ENCODE measurements at regions not wholly inside any gene's neighbourhood (a gene's known extent, or its start where the extent isn't known, plus 50 kb on each side); places are given as distances from the start of the nearest gene placed in this dataset.
A peak's percentile ranks its signal among the peaks of the same experiment; 100 is the strongest.

- Histone ChIP-seq H3K4me3 (no peak overlapping the region), H3K9me3 (no peaks in the 10 kb centered on the region), H3K36me3 (no peaks in the 10 kb centered on the region), H3K27ac (no peak overlapping the region), H3K4me1 (no peaks in the 10 kb centered on the region), H3K27me3 (no peaks in the 10 kb centered on the region)
- TF ChIP-seq, protein P1, sequence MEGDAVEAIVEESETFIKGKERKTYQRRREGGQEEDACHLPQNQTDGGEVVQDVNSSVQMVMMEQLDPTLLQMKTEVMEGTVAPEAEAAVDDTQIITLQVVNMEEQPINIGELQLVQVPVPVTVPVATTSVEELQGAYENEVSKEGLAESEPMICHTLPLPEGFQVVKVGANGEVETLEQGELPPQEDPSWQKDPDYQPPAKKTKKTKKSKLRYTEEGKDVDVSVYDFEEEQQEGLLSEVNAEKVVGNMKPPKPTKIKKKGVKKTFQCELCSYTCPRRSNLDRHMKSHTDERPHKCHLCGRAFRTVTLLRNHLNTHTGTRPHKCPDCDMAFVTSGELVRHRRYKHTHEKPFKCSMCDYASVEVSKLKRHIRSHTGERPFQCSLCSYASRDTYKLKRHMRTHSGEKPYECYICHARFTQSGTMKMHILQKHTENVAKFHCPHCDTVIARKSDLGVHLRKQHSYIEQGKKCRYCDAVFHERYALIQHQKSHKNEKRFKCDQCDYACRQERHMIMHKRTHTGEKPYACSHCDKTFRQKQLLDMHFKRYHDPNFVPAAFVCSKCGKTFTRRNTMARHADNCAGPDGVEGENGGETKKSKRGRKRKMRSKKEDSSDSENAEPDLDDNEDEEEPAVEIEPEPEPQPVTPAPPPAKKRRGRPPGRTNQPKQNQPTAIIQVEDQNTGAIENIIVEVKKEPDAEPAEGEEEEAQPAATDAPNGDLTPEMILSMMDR (IDR thresholded peaks at IDR 0.05), result no peak
- DNase-seq, result no peak
- intact Hi-C loops (cut with DNase I), result no loop called here
- no peak for ATAC-seq
These were observed 1261.2 kb upstream of the B3GALT2 start for GRCh38 chr1:194447636-194448035.

DNA sequence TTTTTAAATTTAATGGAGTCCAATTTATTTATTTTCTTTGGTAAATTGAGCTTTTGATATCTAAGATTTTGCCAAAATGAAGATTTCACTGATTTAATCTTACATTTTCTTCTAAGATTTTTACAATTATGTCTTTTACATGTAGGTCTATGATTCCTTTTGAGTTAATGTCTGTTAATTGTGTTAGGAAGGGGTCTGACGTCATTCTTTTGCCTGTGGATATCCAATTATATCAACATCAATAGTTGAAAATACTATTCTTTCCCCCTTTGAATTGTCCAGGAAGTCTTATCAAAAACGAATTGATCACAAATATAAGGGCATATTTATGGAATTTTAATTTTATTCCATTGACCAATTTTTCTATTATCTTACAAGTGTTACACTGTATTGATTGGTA, 1258.8 kb upstream of the B3GALT2 start:
- TF ChIP-seq, protein P1 (IDR thresholded peaks at IDR 0.05), result no peak
- intact Hi-C loops (cut with DNase I), result no loop called here

GRCh38 chr1:194442901-194443575, 1256.6 kb upstream of the B3GALT2 start:
- Histone ChIP-seq H3K27ac (no peak overlapping the region), H3K4me3 (no peak overlapping the region), H3K9me3 (no peaks in the 10 kb centered on the region), H3K4me1 (no peaks in the 10 kb centered on the region), H3K27me3 (no peaks in the 10 kb centered on the region), H3K36me3 (no peaks in the 10 kb centered on the region)
- TF ChIP-seq, protein P1 (IDR thresholded peaks at IDR 0.05), result no peak
- DNase-seq (no peak), ATAC-seq (no peak)
- intact Hi-C loops (cut with DNase I), result no loop called here

More for the DNA sequence above, 1258.8 kb upstream of the B3GALT2 start:
- Histone ChIP-seq H3K27ac (no peak overlapping the region), H3K27me3 (no peaks in the 10 kb centered on the region), H3K4me3 (no peak overlapping the region), H3K4me1 (no peaks in the 10 kb centered on the region), H3K36me3 (no peaks in the 10 kb centered on the region), H3K9me3 (no peaks in the 10 kb centered on the region)
- DNase-seq (no peak), ATAC-seq (no peak)

- TF ChIP-seq, protein P1 (IDR thresholded peaks at IDR 0.05), result no peak
- Histone ChIP-seq H3K27ac (no peak overlapping the region), H3K36me3 (no peaks in the 10 kb centered on the region), H3K9me3 (peaks cover 0 to 4% of the 10 kb centered on the region in 2 donors), H3K4me3 (no peak overlapping the region), H3K27me3 (no peaks in the 10 kb centered on the region), H3K4me1 (no peaks in the 10 kb centered on the region)
- no peak for ATAC-seq
- intact Hi-C loops (cut with DNase I), result no loop called here
- no peak for DNase-seq
These were observed 1250.7 kb upstream of the B3GALT2 start for GRCh38 chr1:194437135-194437534.

DNA sequence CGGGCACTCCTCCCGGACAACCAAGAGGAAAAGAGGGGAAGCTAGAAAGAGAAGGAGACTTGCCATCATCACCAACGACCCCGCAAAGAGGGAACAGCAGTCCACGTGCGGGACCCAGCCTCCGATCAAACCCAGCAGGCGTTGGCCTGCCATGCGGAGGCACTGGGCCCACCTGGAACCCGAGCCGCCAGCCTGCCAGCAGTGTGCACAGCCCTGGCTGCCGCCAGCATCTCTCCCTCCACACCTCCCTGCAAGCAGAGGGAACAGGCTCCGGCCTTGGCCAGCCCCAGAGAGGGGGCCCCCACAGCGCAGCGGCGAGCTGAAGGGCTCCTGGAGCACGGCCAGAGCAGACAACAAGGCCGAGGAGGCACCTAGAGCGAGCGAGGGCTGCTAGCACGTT, 1244.7 kb upstream of the B3GALT2 start:
- intact Hi-C loops (cut with DNase I), result no loop called here
- Histone ChIP-seq H3K27me3 (no peaks in the 10 kb centered on the region), H3K4me1 (no peaks in the 10 kb centered on the region), H3K27ac (no peak overlapping the region), H3K36me3 (no peaks in the 10 kb centered on the region), H3K9me3 (peaks cover 0 to 11% of the 10 kb centered on the region in 2 donors), H3K4me3 (no peak overlapping the region)
- TF ChIP-seq, protein P1 (IDR thresholded peaks at IDR 0.05), result no peak
- peak in 1 of 4 donors; percentile 66 for DNase-seq
- no peak for ATAC-seq

All from left lung (tissue), 4 donors.